OCI-LY1 (cell line): ENCODE measurements at regions not wholly inside any gene's neighbourhood (a gene's known extent, or its start where the extent isn't known, plus 50 kb on each side); places are given as distances from the start of the nearest gene placed in this dataset.

ENCODE experiments used
- EZH2 ChIP-seq: fragments of 200-600 bp; sonication (generic), shearing (Covaris generic); IDR thresholded peaks from 2 replicates; pipeline ENCODE4 v1.8.0; 2017; ENCODE audit warnings: borderline replicate concordance, mixed run types, mild to moderate bottlenecking, antibody characterized with exemption, low read length, moderate library complexity, mixed read lengths
- TF ChIP-seq, protein P1 (sequence below): fragments of 200-600 bp; sonication (generic), shearing (Covaris generic); IDR thresholded peaks from 2 replicates; pipeline ENCODE4 v1.5.1; 2017; ENCODE audit warnings: mild to moderate bottlenecking, antibody characterized with exemption, low read length, moderate library complexity, mixed read lengths

DNA sequence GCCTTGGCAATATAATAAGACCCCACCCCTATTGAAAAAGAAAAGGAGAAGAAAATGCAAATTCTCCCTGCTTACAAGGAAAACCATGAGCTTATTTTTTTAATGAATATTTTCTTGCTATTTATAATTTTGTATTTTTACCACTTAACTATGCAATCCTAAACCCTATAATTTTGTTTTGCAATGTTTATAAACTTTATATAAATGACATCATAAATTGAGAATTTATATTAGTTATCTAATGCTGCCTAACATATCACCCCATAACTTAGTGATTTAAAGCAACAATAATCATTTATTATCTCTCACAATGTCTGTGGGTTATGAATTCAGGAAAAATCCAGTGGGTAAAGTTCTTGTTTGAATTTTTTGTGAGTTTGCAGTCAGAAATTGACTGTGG, 369.1 kb downstream of the TAF11L14 start:
- TF ChIP-seq, protein P1, sequence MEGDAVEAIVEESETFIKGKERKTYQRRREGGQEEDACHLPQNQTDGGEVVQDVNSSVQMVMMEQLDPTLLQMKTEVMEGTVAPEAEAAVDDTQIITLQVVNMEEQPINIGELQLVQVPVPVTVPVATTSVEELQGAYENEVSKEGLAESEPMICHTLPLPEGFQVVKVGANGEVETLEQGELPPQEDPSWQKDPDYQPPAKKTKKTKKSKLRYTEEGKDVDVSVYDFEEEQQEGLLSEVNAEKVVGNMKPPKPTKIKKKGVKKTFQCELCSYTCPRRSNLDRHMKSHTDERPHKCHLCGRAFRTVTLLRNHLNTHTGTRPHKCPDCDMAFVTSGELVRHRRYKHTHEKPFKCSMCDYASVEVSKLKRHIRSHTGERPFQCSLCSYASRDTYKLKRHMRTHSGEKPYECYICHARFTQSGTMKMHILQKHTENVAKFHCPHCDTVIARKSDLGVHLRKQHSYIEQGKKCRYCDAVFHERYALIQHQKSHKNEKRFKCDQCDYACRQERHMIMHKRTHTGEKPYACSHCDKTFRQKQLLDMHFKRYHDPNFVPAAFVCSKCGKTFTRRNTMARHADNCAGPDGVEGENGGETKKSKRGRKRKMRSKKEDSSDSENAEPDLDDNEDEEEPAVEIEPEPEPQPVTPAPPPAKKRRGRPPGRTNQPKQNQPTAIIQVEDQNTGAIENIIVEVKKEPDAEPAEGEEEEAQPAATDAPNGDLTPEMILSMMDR: no peak
- no peak for TF ChIP-seq EZH2
